ENCODE measurements at regions not wholly inside any gene's neighbourhood (a gene's known extent, or its start where the extent isn't known, plus 50 kb on each side); places are given as distances from the start of the nearest gene placed in this dataset.

- Histone ChIP-seq H3K9me3 (no peaks in the 10 kb centered on the region), H3K27me3 (no peaks in the 10 kb centered on the region), H3K27ac (no peak overlapping the region), H3K36me3 (no peaks in the 10 kb centered on the region), H3K4me3 (no peak overlapping the region), H3K4me1 (peaks cover 0 to 10% (median 0%) of the 10 kb centered on the region in 12 donors)
- TF ChIP-seq CTCF (IDR thresholded peaks at IDR 0.05) (no peak), POLR2A (IDR thresholded peaks at IDR 0.05) (no peak)
- ATAC-seq: no peak
- intact Hi-C loops (cut with DNase I): loop anchor here in 1 of 10 donors (5.0 kb wide), 1 partner anchor 354 kb away; no protein-coding TSS in a partner anchor
- WGBS, 4 donors: 77 to 89% (median 78%) methylated on average over 2 of the region's 2 CpGs
- DNase-seq: no peak
Measured at GRCh38 chr12:91331371-91331770, 148.8 kb upstream of the DCN start.

- Histone ChIP-seq H3K36me3 (no peaks in the 10 kb centered on the region), H3K27ac (peak overlapping the region in 1 of 12 donors; percentile 65), H3K4me1 (peaks cover 0 to 10% (median 0%) of the 10 kb centered on the region in 12 donors), H3K9me3 (no peaks in the 10 kb centered on the region), H3K27me3 (no peaks in the 10 kb centered on the region), H3K4me3 (no peak overlapping the region)
- no peak for DNase-seq
- intact Hi-C loops (cut with DNase I): loop anchor here in 9 of 10 donors (5.0 to 10.0 kb wide), 6 partner anchors 84 to 354 kb away; partner anchors contain the start of gene DCN (in 1 of the 9)
- TF ChIP-seq CTCF (IDR thresholded peaks at IDR 0.05): no peak
- TF ChIP-seq POLR2A (IDR thresholded peaks at IDR 0.05): no peak
- 88 to 94% (median 90%) methylated on average over 3 of the region's 3 CpGs for WGBS, 4 donors
- ATAC-seq: no peak
Measured at GRCh38 chr12:91328451-91328850, 145.8 kb upstream of the DCN start.

GRCh38 chr12:91327889-91328288 lies 145.3 kb upstream of the DCN start:
- peak overlapping the region in 2 of 12 donors; percentile 10 to 17 for H3K4me3 ChIP-seq

GRCh38 chr12:91327131-91327530 lies 144.5 kb upstream of the DCN start:
- Histone ChIP-seq H3K27ac (peak overlapping the region in 10 of 12 donors; percentile 2 to 68 (median 54)), H3K27me3 (no peaks in the 10 kb centered on the region), H3K36me3 (no peaks in the 10 kb centered on the region), H3K4me3 (peak overlapping the region in 4 of 12 donors; percentile 4 to 17 (median 14)), H3K4me1 (peaks cover 0 to 10% (median 0%) of the 10 kb centered on the region in 12 donors), H3K9me3 (no peaks in the 10 kb centered on the region)
- ATAC-seq (peak in 1 of 4 donors; percentile 43), DNase-seq (no peak)
- intact Hi-C loops (cut with DNase I): loop anchor here (1.0 to 10.0 kb wide), 9 partner anchors 82 to 352 kb away; partner anchors contain the start of gene DCN (in 1 of the 10)
- WGBS, 4 donors: 70 to 80% (median 77%) methylated on average over 4 of the region's 4 CpGs
- TF ChIP-seq POLR2A (IDR thresholded peaks at IDR 0.05): no peak
- no peak for TF ChIP-seq CTCF (IDR thresholded peaks at IDR 0.05)

More at GRCh38 chr12:91327889-91328288, 145.3 kb upstream of the DCN start:
- ATAC-seq (peak in 1 of 4 donors; percentile 38), DNase-seq (no peak)
- no peaks in the 10 kb centered on the region for H3K36me3 ChIP-seq
- peaks cover 0 to 10% (median 0%) of the 10 kb centered on the region in 12 donors for H3K4me1 ChIP-seq
- 71 to 77% (median 74%) methylated on average over 3 of the region's 3 CpGs for WGBS, 4 donors
- TF ChIP-seq CTCF (IDR thresholded peaks at IDR 0.05) (no peak), POLR2A (IDR thresholded peaks at IDR 0.05) (no peak)
- intact Hi-C loops (cut with DNase I): loop anchor here (1.0 to 10.0 kb wide), 9 partner anchors 83 to 353 kb away; partner anchors contain the start of gene DCN (in 1 of the 10)
- H3K9me3 ChIP-seq: no peaks in the 10 kb centered on the region
- H3K27me3 ChIP-seq: no peaks in the 10 kb centered on the region
- peak overlapping the region in 7 of 12 donors; percentile 2 to 65 (median 54) for H3K27ac ChIP-seq

All from heart left ventricle (tissue), 16 donors.